ENCODE measurements at regions not wholly inside any gene's neighbourhood (a gene's known extent, or its start where the extent isn't known, plus 50 kb on each side); places are given as distances from the start of the nearest gene placed in this dataset.
"Not testable (repeated sequence)": the region's sequence is repeated elsewhere in the genome, so short reads cannot be mapped to it uniquely, and the experiment has no call there.

GRCh38 chr15:87740655-87741344 lies 515.7 kb downstream of the NTRK3 start:
- DNase-seq, result no peak
- no peaks in the 10 kb centered on the region for H3K4me1 ChIP-seq (replicated peaks; ENCODE audit: insufficient read depth)
- no peaks in the 10 kb centered on the region for H3K36me3 ChIP-seq (ENCODE audit: low read depth)
- H3K4me3 ChIP-seq, result no peak overlapping the region
- no peak overlapping the region for H3K27ac ChIP-seq
- no peak overlapping the region for H3K4me2 ChIP-seq
- H3K79me2 ChIP-seq (ENCODE audit: low read depth), result no peaks in the 10 kb centered on the region
- ChIA-PET POLR2A (ENCODE audit: unreplicated experiment) (no interaction called here), CTCF (no interaction called here)
- no peaks in the 10 kb centered on the region for H3K9me3 ChIP-seq (ENCODE audit: insufficient read depth, low read depth)
- H3K27me3 ChIP-seq (ENCODE audit: insufficient read depth, low read depth), result no peaks in the 10 kb centered on the region
- H3F3A ChIP-seq (ENCODE audit: insufficient read depth, low read depth), result no peaks in the 10 kb centered on the region
- TF ChIP-seq EZH2 (IDR thresholded peaks at IDR 0.05; ENCODE audit: low read depth), result no peak
- TF ChIP-seq, protein P1, sequence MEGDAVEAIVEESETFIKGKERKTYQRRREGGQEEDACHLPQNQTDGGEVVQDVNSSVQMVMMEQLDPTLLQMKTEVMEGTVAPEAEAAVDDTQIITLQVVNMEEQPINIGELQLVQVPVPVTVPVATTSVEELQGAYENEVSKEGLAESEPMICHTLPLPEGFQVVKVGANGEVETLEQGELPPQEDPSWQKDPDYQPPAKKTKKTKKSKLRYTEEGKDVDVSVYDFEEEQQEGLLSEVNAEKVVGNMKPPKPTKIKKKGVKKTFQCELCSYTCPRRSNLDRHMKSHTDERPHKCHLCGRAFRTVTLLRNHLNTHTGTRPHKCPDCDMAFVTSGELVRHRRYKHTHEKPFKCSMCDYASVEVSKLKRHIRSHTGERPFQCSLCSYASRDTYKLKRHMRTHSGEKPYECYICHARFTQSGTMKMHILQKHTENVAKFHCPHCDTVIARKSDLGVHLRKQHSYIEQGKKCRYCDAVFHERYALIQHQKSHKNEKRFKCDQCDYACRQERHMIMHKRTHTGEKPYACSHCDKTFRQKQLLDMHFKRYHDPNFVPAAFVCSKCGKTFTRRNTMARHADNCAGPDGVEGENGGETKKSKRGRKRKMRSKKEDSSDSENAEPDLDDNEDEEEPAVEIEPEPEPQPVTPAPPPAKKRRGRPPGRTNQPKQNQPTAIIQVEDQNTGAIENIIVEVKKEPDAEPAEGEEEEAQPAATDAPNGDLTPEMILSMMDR (conservative IDR thresholded peaks at IDR 0.05), result no peak
- intact Hi-C loops (cut with micrococcal nuclease; ENCODE audit: unreplicated experiment), result no loop called here
- H2AFZ ChIP-seq, result no peak overlapping the region
- no TSS peak for BruUV-seq (replicated peaks)
- H3K9me2 ChIP-seq (ENCODE audit: insufficient read depth), result no peaks in the 10 kb centered on the region
- no peaks in the 10 kb centered on the region for H4K20me1 ChIP-seq (ENCODE audit: insufficient read depth)

DNA sequence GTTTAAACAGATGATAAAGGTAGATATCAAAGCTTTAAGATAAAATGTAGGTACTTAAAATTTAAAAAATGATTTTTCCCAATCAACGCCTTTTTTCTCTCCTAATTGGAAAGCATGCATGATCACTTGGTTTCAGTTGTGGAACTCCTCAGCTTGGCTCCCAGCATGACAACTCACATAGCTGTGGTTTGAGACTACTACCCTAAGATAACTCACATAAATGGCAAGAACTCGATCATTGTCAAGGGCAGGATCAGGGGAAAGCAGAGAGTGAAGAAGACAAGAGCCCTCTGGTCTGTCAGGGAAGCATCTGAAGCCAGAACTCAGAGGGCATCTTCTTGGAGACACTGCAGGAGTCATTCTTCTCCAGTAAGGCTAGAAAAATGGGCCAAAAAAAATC lies 516.7 kb downstream of the NTRK3 start:
- CTCF ChIA-PET, result no interaction called here
- POLR2A ChIA-PET (ENCODE audit: unreplicated experiment), result no interaction called here
- intact Hi-C loops (cut with micrococcal nuclease; ENCODE audit: unreplicated experiment), result no loop called here
- TF ChIP-seq, protein P1 (conservative IDR thresholded peaks at IDR 0.05), result no peak
- TF ChIP-seq EZH2 (IDR thresholded peaks at IDR 0.05; ENCODE audit: low read depth), result no peak
- no peak for DNase-seq
- no peak overlapping the region for H3K27ac ChIP-seq
- no peak overlapping the region for H2AFZ ChIP-seq
- H3K4me3 ChIP-seq, result no peak overlapping the region
- no peaks in the 10 kb centered on the region for H3K27me3 ChIP-seq (ENCODE audit: insufficient read depth, low read depth)
- no peaks in the 10 kb centered on the region for H3K9me2 ChIP-seq (ENCODE audit: insufficient read depth)
- no peaks in the 10 kb centered on the region for H3F3A ChIP-seq (ENCODE audit: insufficient read depth, low read depth)
- no TSS peak for BruUV-seq (replicated peaks)
- H3K36me3 ChIP-seq (ENCODE audit: low read depth), result no peaks in the 10 kb centered on the region
- no peak overlapping the region for H3K4me2 ChIP-seq
- H3K79me2 ChIP-seq (ENCODE audit: low read depth), result no peaks in the 10 kb centered on the region
- H3K9me3 ChIP-seq (ENCODE audit: insufficient read depth, low read depth), result no peaks in the 10 kb centered on the region
- H4K20me1 ChIP-seq (ENCODE audit: insufficient read depth), result no peaks in the 10 kb centered on the region
- H3K4me1 ChIP-seq (replicated peaks; ENCODE audit: insufficient read depth), result no peaks in the 10 kb centered on the region

- Histone ChIP-seq H3K4me1 (replicated peaks; ENCODE audit: insufficient read depth) (no peaks in the 10 kb centered on the region), H3K79me2 (ENCODE audit: low read depth) (no peaks in the 10 kb centered on the region), H3K9me3 (ENCODE audit: insufficient read depth, low read depth) (no peaks in the 10 kb centered on the region), H3K4me3 (no peak overlapping the region), H3F3A (ENCODE audit: insufficient read depth, low read depth) (no peaks in the 10 kb centered on the region), H3K9me2 (ENCODE audit: insufficient read depth) (no peaks in the 10 kb centered on the region), H2AFZ (no peak overlapping the region), H3K36me3 (ENCODE audit: low read depth) (no peaks in the 10 kb centered on the region), H4K20me1 (ENCODE audit: insufficient read depth) (no peaks in the 10 kb centered on the region), H3K27me3 (ENCODE audit: insufficient read depth, low read depth) (no peaks in the 10 kb centered on the region), H3K27ac (no peak overlapping the region), H3K4me2 (no peak overlapping the region)
- CTCF ChIA-PET, result no interaction called here
- no TSS peak for BruUV-seq (replicated peaks)
- POLR2A ChIA-PET (ENCODE audit: unreplicated experiment), result no interaction called here
- no peak for TF ChIP-seq EZH2 (IDR thresholded peaks at IDR 0.05; ENCODE audit: low read depth)
- TF ChIP-seq, protein P1 (conservative IDR thresholded peaks at IDR 0.05), result no peak
- intact Hi-C loops (cut with micrococcal nuclease; ENCODE audit: unreplicated experiment), result no loop called here
- no peak for DNase-seq
Observed at GRCh38 chr15:87739081-87739480, 517.5 kb downstream of the NTRK3 start.

- DNase-seq; POLR2A ChIA-PET (ENCODE audit: unreplicated experiment); H3K27me3 ChIP-seq (ENCODE audit: insufficient read depth, low read depth); CTCF ChIA-PET; H4K20me1 ChIP-seq (ENCODE audit: insufficient read depth); H3K79me2 ChIP-seq (ENCODE audit: low read depth); H3K4me3 ChIP-seq; H3F3A ChIP-seq (ENCODE audit: insufficient read depth, low read depth); H3K9me2 ChIP-seq (ENCODE audit: insufficient read depth); intact Hi-C loops (cut with micrococcal nuclease; ENCODE audit: unreplicated experiment); H3K4me2 ChIP-seq; H3K4me1 ChIP-seq (replicated peaks; ENCODE audit: insufficient read depth); H3K9me3 ChIP-seq (ENCODE audit: insufficient read depth, low read depth); BruUV-seq (replicated peaks); H3K27ac ChIP-seq; H2AFZ ChIP-seq; H3K36me3 ChIP-seq (ENCODE audit: low read depth): not testable (repeated sequence)
Observed at GRCh38 chr15:87737460-87737859, 519.1 kb downstream of the NTRK3 start.

All from PC-9 (cell line).